ENCODE measurements at regions not wholly inside any gene's neighbourhood (a gene's known extent, or its start where the extent isn't known, plus 50 kb on each side); places are given as distances from the start of the nearest gene placed in this dataset.

GRCh38 chr7:27423821-27424220 lies 181.2 kb downstream of the EVX1 start:
- Histone ChIP-seq H3K27ac (ENCODE audit: low read depth, low read length) (no peak overlapping the region), H3K9me3 (ENCODE audit: control insufficient read depth in 5 of 5, low read length in 5 of 5) (peaks cover 0 to 5% (median 0%) of the 10 kb centered on the region in 5 donors)

GRCh38 chr7:27424231-27424630 lies 181.6 kb downstream of the EVX1 start:
- H3K27me3 ChIP-seq (ENCODE audit: control insufficient read depth in 5 of 5, insufficient read depth in 4 of 5, low read length in 5 of 5) = peaks cover 0 to 2% (median 0%) of the 10 kb centered on the region in 5 donors
- peaks cover 0 to 4% (median 0%) of the 10 kb centered on the region in 5 donors for H3K4me1 ChIP-seq (ENCODE audit: control insufficient read depth in 5 of 5, insufficient read depth in 5 of 5, low read length in 5 of 5)
- H3K4me3 ChIP-seq (ENCODE audit: low read depth in 1 of 5, low read length in 5 of 5) = no peak overlapping the region
- peaks cover 0 to 5% (median 0%) of the 10 kb centered on the region in 5 donors for H3K9me3 ChIP-seq (ENCODE audit: control insufficient read depth in 5 of 5, low read length in 5 of 5)
- H3K9ac ChIP-seq (ENCODE audit: low read length in 5 of 5) = no peak overlapping the region
- no peak overlapping the region for H3K27ac ChIP-seq (ENCODE audit: low read depth, low read length)
- no peaks in the 10 kb centered on the region for H3K36me3 ChIP-seq (ENCODE audit: control insufficient read depth in 5 of 5, insufficient read depth in 5 of 5, low read length in 5 of 5)

More at GRCh38 chr7:27423821-27424220, 181.2 kb downstream of the EVX1 start:
- H3K9ac ChIP-seq (ENCODE audit: low read length in 5 of 5) = no peak overlapping the region
- H3K27me3 ChIP-seq (ENCODE audit: control insufficient read depth in 5 of 5, insufficient read depth in 4 of 5, low read length in 5 of 5) = peaks cover 0 to 2% (median 0%) of the 10 kb centered on the region in 5 donors
- H3K4me3 ChIP-seq (ENCODE audit: low read depth in 1 of 5, low read length in 5 of 5) = no peak overlapping the region
- H3K36me3 ChIP-seq (ENCODE audit: control insufficient read depth in 5 of 5, insufficient read depth in 5 of 5, low read length in 5 of 5) = no peaks in the 10 kb centered on the region
- H3K4me1 ChIP-seq (ENCODE audit: control insufficient read depth in 5 of 5, insufficient read depth in 5 of 5, low read length in 5 of 5) = peaks cover 0 to 4% (median 0%) of the 10 kb centered on the region in 5 donors

DNA sequence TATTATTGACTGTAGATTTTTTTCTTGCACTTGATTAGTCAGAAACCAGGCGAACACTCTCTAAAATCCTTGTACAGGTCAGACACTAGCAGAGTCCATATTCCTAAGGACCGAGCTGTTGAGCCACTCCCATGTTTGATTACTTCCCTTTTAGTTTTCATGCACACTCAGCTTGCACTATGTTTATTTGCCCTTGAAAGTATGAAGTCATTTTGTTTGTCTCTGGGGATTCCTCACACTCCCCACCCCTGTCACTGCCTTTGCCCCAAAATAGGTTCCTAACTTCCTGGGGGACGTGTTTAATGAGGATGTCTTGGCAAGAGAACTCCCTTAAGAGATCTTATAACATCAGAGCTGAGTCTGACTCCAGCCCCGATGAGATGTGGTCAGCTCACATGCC lies 182.1 kb downstream of the EVX1 start:
- no peak overlapping the region for H3K4me3 ChIP-seq (ENCODE audit: low read depth in 1 of 5, low read length in 5 of 5)
- H3K4me1 ChIP-seq (ENCODE audit: control insufficient read depth in 5 of 5, insufficient read depth in 5 of 5, low read length in 5 of 5) = peaks cover 0 to 4% (median 0%) of the 10 kb centered on the region in 5 donors
- no peaks in the 10 kb centered on the region for H3K36me3 ChIP-seq (ENCODE audit: control insufficient read depth in 5 of 5, insufficient read depth in 5 of 5, low read length in 5 of 5)
- peaks cover 0 to 2% (median 0%) of the 10 kb centered on the region in 5 donors for H3K27me3 ChIP-seq (ENCODE audit: control insufficient read depth in 5 of 5, insufficient read depth in 4 of 5, low read length in 5 of 5)
- H3K9me3 ChIP-seq (ENCODE audit: control insufficient read depth in 5 of 5, low read length in 5 of 5) = peaks cover 0 to 5% (median 0%) of the 10 kb centered on the region in 5 donors
- H3K9ac ChIP-seq (ENCODE audit: low read length in 5 of 5) = no peak overlapping the region
- H3K27ac ChIP-seq (ENCODE audit: low read depth, low read length) = no peak overlapping the region

- Histone ChIP-seq H3K27me3 (ENCODE audit: control insufficient read depth in 5 of 5, insufficient read depth in 4 of 5, low read length in 5 of 5) (peaks cover 0 to 2% (median 0%) of the 10 kb centered on the region in 5 donors), H3K27ac (ENCODE audit: low read depth, low read length) (no peak overlapping the region), H3K36me3 (ENCODE audit: control insufficient read depth in 5 of 5, insufficient read depth in 5 of 5, low read length in 5 of 5) (no peaks in the 10 kb centered on the region), H3K4me1 (ENCODE audit: control insufficient read depth in 5 of 5, insufficient read depth in 5 of 5, low read length in 5 of 5) (peaks cover 0 to 5% (median 0%) of the 10 kb centered on the region in 5 donors), H3K9me3 (ENCODE audit: control insufficient read depth in 5 of 5, low read length in 5 of 5) (peaks cover 0 to 5% (median 0%) of the 10 kb centered on the region in 5 donors), H3K4me3 (ENCODE audit: low read depth in 1 of 5, low read length in 5 of 5) (no peak overlapping the region), H3K9ac (ENCODE audit: low read length in 5 of 5) (no peak overlapping the region)
Observed at GRCh38 chr7:27427416-27427815, 184.8 kb downstream of the EVX1 start.

GRCh38 chr7:27430105-27430504 lies 187.5 kb downstream of the EVX1 start:
- H3K9me3 ChIP-seq (ENCODE audit: control insufficient read depth in 5 of 5, low read length in 5 of 5) = peaks cover 0 to 5% (median 0%) of the 10 kb centered on the region in 5 donors
- H3K4me3 ChIP-seq (ENCODE audit: low read depth in 1 of 5, low read length in 5 of 5) = no peak overlapping the region
- no peak overlapping the region for H3K9ac ChIP-seq (ENCODE audit: low read length in 5 of 5)
- H3K27me3 ChIP-seq (ENCODE audit: control insufficient read depth in 5 of 5, insufficient read depth in 4 of 5, low read length in 5 of 5) = no peaks in the 10 kb centered on the region
- H3K36me3 ChIP-seq (ENCODE audit: control insufficient read depth in 5 of 5, insufficient read depth in 5 of 5, low read length in 5 of 5) = no peaks in the 10 kb centered on the region
- H3K4me1 ChIP-seq (ENCODE audit: control insufficient read depth in 5 of 5, insufficient read depth in 5 of 5, low read length in 5 of 5) = peaks cover 0 to 5% (median 0%) of the 10 kb centered on the region in 5 donors
- no peak overlapping the region for H3K27ac ChIP-seq (ENCODE audit: low read depth, low read length)

DNA sequence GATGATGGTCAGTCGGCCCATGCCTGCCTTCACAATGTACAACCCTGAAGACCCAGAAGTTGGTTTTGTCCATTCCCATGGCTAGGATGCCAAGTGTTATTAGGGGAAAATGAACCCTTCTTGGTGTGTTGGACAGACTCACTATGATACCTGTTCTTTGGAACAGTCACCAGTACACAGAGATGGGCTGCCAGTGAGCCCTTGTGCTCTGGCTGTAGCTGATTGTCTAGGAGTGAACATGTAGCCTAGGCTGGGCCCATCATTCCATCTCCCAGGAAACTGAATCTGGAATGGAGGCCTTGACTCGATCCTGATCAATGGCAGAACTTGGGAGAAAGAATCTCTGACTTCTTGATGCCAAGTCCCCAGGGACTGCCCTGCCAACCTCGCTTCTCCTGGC lies 188.9 kb downstream of the EVX1 start:
- no peak overlapping the region for H3K4me3 ChIP-seq (ENCODE audit: low read depth in 1 of 5, low read length in 5 of 5)

DNA sequence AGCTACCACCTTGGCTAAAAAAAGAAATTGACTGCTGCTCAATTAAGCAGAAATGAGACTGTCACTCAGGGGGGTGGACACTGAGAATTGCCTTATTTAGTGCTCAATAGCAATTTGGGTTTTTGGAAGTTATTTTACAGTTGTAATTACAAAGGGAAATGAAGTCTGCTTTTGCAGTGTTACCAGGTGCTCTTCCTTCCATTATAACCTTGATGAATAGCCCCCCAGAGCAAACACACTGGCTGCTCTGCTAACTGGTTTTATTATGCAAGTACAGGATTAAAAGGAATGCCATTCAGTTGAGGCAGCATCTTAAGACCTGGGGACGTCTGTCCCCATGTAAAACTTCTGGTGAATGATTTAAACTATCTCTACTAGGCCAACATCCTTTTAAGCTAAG lies 191.0 kb downstream of the EVX1 start:
- no peaks in the 10 kb centered on the region for H3K36me3 ChIP-seq (ENCODE audit: control insufficient read depth in 5 of 5, insufficient read depth in 5 of 5, low read length in 5 of 5)
- peaks cover 0 to 5% (median 0%) of the 10 kb centered on the region in 5 donors for H3K4me1 ChIP-seq (ENCODE audit: control insufficient read depth in 5 of 5, insufficient read depth in 5 of 5, low read length in 5 of 5)
- no peak overlapping the region for H3K27ac ChIP-seq (ENCODE audit: low read depth, low read length)
- no peaks in the 10 kb centered on the region for H3K27me3 ChIP-seq (ENCODE audit: control insufficient read depth in 5 of 5, insufficient read depth in 4 of 5, low read length in 5 of 5)
- no peak overlapping the region for H3K9ac ChIP-seq (ENCODE audit: low read length in 5 of 5)
- no peak overlapping the region for H3K4me3 ChIP-seq (ENCODE audit: low read depth in 1 of 5, low read length in 5 of 5)
- H3K9me3 ChIP-seq (ENCODE audit: control insufficient read depth in 5 of 5, low read length in 5 of 5) = no peaks in the 10 kb centered on the region

More for the DNA sequence above, 188.9 kb downstream of the EVX1 start:
- Histone ChIP-seq H3K27ac (ENCODE audit: low read depth, low read length) (no peak overlapping the region), H3K27me3 (ENCODE audit: control insufficient read depth in 5 of 5, insufficient read depth in 4 of 5, low read length in 5 of 5) (no peaks in the 10 kb centered on the region), H3K9me3 (ENCODE audit: control insufficient read depth in 5 of 5, low read length in 5 of 5) (no peaks in the 10 kb centered on the region), H3K9ac (ENCODE audit: low read length in 5 of 5) (no peak overlapping the region), H3K4me1 (ENCODE audit: control insufficient read depth in 5 of 5, insufficient read depth in 5 of 5, low read length in 5 of 5) (peaks cover 0 to 5% (median 0%) of the 10 kb centered on the region in 5 donors), H3K36me3 (ENCODE audit: control insufficient read depth in 5 of 5, insufficient read depth in 5 of 5, low read length in 5 of 5) (no peaks in the 10 kb centered on the region)

DNA sequence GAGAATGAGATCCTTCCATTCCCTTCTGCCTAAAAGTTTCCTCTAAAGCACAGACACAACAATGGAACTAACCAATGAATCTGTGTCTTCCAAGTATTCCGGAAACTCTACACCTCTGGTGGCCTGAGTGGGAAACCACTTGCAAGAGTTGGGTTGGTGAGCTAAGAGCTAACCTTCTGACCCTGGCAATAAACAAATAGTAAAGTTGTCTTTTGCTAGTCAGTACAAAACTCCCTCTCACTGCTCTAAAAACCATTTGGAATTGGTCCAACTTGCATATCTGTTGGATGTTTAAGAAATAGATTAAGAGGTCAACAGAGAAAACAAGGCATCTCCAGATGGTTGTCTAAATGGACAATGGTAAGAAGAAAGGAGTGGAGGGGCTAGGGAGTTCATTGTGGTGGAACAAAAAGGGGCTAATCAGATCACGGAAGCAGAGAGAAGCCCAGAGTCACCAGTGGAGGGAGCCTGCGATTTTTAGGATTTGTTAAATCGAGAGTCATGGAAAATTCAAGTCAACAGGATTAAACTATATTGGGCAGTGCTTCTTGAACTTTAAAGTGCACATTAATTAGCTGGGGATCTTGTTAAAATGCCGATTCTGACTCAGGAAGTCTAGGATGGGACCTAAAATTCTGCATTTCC lies 192.3 kb downstream of the EVX1 start:
- Histone ChIP-seq H3K27me3 (ENCODE audit: control insufficient read depth in 5 of 5, insufficient read depth in 4 of 5, low read length in 5 of 5) (no peaks in the 10 kb centered on the region), H3K9me3 (ENCODE audit: control insufficient read depth in 5 of 5, low read length in 5 of 5) (no peaks in the 10 kb centered on the region), H3K4me3 (ENCODE audit: low read depth in 1 of 5, low read length in 5 of 5) (no peak overlapping the region), H3K9ac (ENCODE audit: low read length in 5 of 5) (no peak overlapping the region), H3K36me3 (ENCODE audit: control insufficient read depth in 5 of 5, insufficient read depth in 5 of 5, low read length in 5 of 5) (no peaks in the 10 kb centered on the region), H3K4me1 (ENCODE audit: control insufficient read depth in 5 of 5, insufficient read depth in 5 of 5, low read length in 5 of 5) (peaks cover 0 to 1% (median 0%) of the 10 kb centered on the region in 5 donors), H3K27ac (ENCODE audit: low read depth, low read length) (no peak overlapping the region)

DNA sequence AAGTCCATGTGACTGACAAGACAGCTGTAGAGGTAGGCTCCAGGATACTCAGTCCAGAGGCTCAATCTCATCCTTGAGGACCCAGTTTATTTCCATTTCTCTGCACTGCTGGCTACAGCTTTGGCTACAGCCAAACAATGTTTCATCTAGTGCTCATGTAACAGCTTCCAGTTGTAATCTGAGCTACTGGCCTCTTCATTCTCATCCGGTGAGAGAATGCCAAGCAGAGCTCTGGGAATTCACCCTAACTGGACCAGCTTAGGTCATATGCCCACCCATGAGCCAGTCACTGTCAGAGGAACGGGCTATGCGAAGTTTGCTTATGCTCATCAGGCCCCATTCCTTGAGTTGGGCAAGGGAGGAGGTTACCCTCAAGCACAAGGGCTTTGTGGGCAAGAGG lies 192.9 kb downstream of the EVX1 start:
- no peak overlapping the region for H3K27ac ChIP-seq (ENCODE audit: low read depth, low read length)
- H3K9ac ChIP-seq (ENCODE audit: low read length in 5 of 5) = no peak overlapping the region
- no peak overlapping the region for H3K4me3 ChIP-seq (ENCODE audit: low read depth in 1 of 5, low read length in 5 of 5)
- H3K4me1 ChIP-seq (ENCODE audit: control insufficient read depth in 5 of 5, insufficient read depth in 5 of 5, low read length in 5 of 5) = no peaks in the 10 kb centered on the region
- no peaks in the 10 kb centered on the region for H3K27me3 ChIP-seq (ENCODE audit: control insufficient read depth in 5 of 5, insufficient read depth in 4 of 5, low read length in 5 of 5)
- H3K9me3 ChIP-seq (ENCODE audit: control insufficient read depth in 5 of 5, low read length in 5 of 5) = no peaks in the 10 kb centered on the region
- H3K36me3 ChIP-seq (ENCODE audit: control insufficient read depth in 5 of 5, insufficient read depth in 5 of 5, low read length in 5 of 5) = no peaks in the 10 kb centered on the region

DNA sequence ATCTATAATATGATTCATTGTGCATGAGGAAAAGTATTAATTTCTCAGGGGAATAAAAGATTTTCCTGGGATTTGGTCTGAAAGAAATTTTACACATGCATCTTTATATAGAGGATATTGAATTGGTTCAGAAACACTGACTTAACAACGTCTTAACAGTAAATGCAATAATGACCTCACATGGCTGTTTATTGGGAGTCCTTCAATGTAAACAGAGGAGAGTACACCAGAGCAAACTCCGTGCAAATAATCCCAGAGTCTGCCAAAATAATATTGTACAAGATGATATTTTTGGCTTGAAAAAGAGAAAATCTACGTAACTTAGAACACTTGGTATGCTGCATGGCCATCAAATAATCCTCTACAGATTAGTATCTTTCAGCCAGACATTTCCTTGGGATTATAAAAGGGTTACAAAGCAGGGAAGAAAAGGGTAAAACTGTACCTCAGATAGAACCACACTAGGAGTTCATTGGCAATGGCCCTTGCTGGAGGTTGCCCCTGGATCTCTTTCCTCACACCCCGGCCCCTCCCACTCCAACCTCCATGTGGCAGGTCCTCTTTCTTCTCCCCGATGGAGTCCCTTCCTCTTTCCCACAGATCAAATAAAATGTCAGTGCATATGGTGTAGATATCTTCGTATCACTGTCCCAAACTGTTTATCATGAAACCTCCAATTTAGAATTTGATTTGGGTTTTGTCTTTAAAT lies 196.4 kb downstream of the EVX1 start:
- Histone ChIP-seq H3K36me3 (ENCODE audit: control insufficient read depth in 5 of 5, insufficient read depth in 5 of 5, low read length in 5 of 5) (no peaks in the 10 kb centered on the region), H3K27ac (ENCODE audit: low read depth, low read length) (no peak overlapping the region), H3K9me3 (ENCODE audit: control insufficient read depth in 5 of 5, low read length in 5 of 5) (no peaks in the 10 kb centered on the region), H3K9ac (ENCODE audit: low read length in 5 of 5) (no peak overlapping the region), H3K4me3 (ENCODE audit: low read depth in 1 of 5, low read length in 5 of 5) (no peak overlapping the region), H3K4me1 (ENCODE audit: control insufficient read depth in 5 of 5, insufficient read depth in 5 of 5, low read length in 5 of 5) (no peaks in the 10 kb centered on the region), H3K27me3 (ENCODE audit: control insufficient read depth in 5 of 5, insufficient read depth in 4 of 5, low read length in 5 of 5) (no peaks in the 10 kb centered on the region)
